Spleen (tissue), 11 donors: ENCODE measurements at regions not wholly inside any gene's neighbourhood (a gene's known extent, or its start where the extent isn't known, plus 50 kb on each side); places are given as distances from the start of the nearest gene placed in this dataset.

Experiments
- DNase-seq: peaks from one replicate; pipeline ENCODE4 v3.0.0-alpha.2; 2020
- H3K27ac ChIP-seq, 8 donors: fragments of 200-600 bp; sonication (generic) in 7 of 8; 1 replicate in 4 of 8; 2 replicates in 4 of 8; pipeline versions ENCODE4 v1.5.0 to v1.8.0; 2016 to 2021; ENCODE audit warnings: inconsistent platforms in 4 of 8, mild to moderate bottlenecking in 4 of 8, moderate library complexity in 1 of 8
- H3K27me3 ChIP-seq, 7 donors: fragments of 200-600 bp; sonication (generic) in 6 of 7; replicated peaks in 1 of 7; 1 replicate in 4 of 7; 2 replicates in 3 of 7; pipeline versions ENCODE4 v1.5.0 to v1.8.0; 2016 to 2021; ENCODE audit warnings: inconsistent platforms in 3 of 7, mild to moderate bottlenecking in 1 of 7
- H3K36me3 ChIP-seq, 6 donors: fragments of 200-600 bp; sonication (generic) in 5 of 6; 1 replicate in 4 of 6; 2 replicates in 2 of 6; pipeline versions ENCODE4 v1.5.0 to v1.8.0; 2016 to 2021; ENCODE audit warnings: inconsistent platforms in 2 of 6
- H3K4me1 ChIP-seq, 6 donors: fragments of 200-600 bp; sonication (generic) in 5 of 6; 1 replicate in 3 of 6; 2 replicates in 3 of 6; pipeline versions ENCODE4 v1.5.0 to v1.8.0; 2016 to 2021; ENCODE audit warnings: inconsistent platforms in 3 of 6
- H3K4me3 ChIP-seq, 8 donors: fragments of 200-600 bp; sonication (generic) in 7 of 8; 1 replicate in 4 of 8; 2 replicates in 4 of 8; pipeline versions ENCODE4 v1.5.0 to v1.8.0; 2016 to 2021; ENCODE audit warnings: inconsistent platforms in 4 of 8, mild to moderate bottlenecking in 4 of 8, moderate library complexity in 2 of 8
- H3K9me3 ChIP-seq, 8 donors: fragments of 200-600 bp; sonication (generic) in 7 of 8; 1 replicate in 4 of 8; 2 replicates in 4 of 8; pipeline versions ENCODE4 v1.5.0 to v1.8.0; 2016 to 2021; ENCODE audit warnings: inconsistent platforms in 4 of 8
- POLR2A ChIP-seq, 3 donors: fragments of 450-650 bp; IDR thresholded peaks; one replicate each; pipeline ENCODE4 v1.5.1; 2017; ENCODE audit warnings: antibody characterized with exemption in 3 of 3, mild to moderate bottlenecking in 1 of 3
- POLR2AphosphoS5 ChIP-seq, 3 donors: sonication (generic); formaldehyde crosslinking; IDR thresholded peaks; one replicate each; pipeline ENCODE4 v1.5.1; 2017; ENCODE audit warnings: antibody characterized with exemption in 3 of 3
- WGBS, 5 donors: extraction: QIAGEN DNeasy Blood & Tissue Kit in 3 of 5; methylation state at CpG; one replicate each; pipeline versions ENCODE4 v1.1.5 to v1.1.7; 2013 to 2018; 5-methylcytosine and 5-hydroxymethylcytosine counted together
- intact Hi-C: fragments of 100-400 bp; cut with DNase I; formaldehyde crosslinking; loops from one replicate; pipeline ENCODE4 v1.15.0; 2023; ENCODE audit warnings: low total_unique reads
- TF ChIP-seq, protein P1 (sequence below), 11 experiments: fragments of 200-600 bp in 7 of 11; fragments of 450-650 bp in 4 of 11; sonication (generic) in 4 of 11; IDR thresholded peaks in 8 of 11; conservative IDR thresholded peaks in 3 of 11; 1 replicate in 7 of 11; 2 replicates in 4 of 11; pipeline versions ENCODE4 v1.4.0 to v1.8.0; 2016 to 2021; ENCODE audit warnings: antibody characterized with exemption in 11 of 11, inconsistent platforms in 4 of 11, mild to moderate bottlenecking in 1 of 11
- donor health status: healthy with polysubstance abuse.
- donor health status: DM: no; HTN: no; CAD: no; lungs with moderate emphysema.
- donor health status: DM: no; HTN: no; CAD: no.
- donor health status: Bipolar disorder and iron deficiency.
- donor health status: healthy.
- donor health status: DM: no; HTN: no; CAD: no.
- donor health status: DM: yes; HTN: yes; CAD: no.

DNA sequence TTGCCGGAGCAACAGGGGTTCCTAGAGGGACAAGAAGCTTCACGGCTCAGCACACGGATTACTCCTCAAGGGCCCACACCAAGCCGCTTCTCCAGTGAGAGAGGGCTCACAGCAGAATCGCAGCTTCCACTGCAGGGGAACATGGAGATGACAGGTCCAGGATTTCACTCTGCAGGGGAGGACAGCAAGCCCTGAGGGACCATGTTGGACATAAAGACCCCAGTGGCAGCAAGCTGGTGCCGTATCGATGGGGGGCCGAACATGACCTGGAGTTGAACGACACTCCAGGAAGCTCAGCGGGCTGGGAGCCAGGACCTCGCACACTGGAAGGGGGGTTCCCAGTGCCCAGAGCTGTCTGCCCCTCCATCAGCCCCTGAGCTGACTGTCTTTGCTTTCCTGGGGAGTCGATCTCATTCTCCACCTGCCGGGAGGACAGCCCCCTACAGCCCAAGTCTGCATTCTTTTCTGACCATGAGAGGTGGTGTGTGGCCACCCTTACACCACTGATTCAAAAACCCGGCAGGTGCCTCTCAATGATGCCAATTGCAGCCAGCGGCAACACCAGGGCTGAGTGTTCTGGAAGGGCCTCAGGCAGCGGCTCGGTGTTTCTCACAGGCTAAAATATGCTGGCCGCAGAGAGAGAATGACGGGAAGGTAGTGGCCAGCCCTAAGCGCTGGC, 194.5 kb upstream of the CDH4 start:
- 64 to 80% (median 73%) methylated on average over 17 to 20 of the region's 20 CpGs for WGBS, 5 donors
- no peak overlapping the region for H3K27ac ChIP-seq
- peaks cover 0 to 4% (median 0%) of the 10 kb centered on the region in 7 donors for H3K27me3 ChIP-seq
- H3K9me3 ChIP-seq, result peaks cover 0 to 17% (median 3%) of the 10 kb centered on the region in 8 donors
- TF ChIP-seq, protein P1, sequence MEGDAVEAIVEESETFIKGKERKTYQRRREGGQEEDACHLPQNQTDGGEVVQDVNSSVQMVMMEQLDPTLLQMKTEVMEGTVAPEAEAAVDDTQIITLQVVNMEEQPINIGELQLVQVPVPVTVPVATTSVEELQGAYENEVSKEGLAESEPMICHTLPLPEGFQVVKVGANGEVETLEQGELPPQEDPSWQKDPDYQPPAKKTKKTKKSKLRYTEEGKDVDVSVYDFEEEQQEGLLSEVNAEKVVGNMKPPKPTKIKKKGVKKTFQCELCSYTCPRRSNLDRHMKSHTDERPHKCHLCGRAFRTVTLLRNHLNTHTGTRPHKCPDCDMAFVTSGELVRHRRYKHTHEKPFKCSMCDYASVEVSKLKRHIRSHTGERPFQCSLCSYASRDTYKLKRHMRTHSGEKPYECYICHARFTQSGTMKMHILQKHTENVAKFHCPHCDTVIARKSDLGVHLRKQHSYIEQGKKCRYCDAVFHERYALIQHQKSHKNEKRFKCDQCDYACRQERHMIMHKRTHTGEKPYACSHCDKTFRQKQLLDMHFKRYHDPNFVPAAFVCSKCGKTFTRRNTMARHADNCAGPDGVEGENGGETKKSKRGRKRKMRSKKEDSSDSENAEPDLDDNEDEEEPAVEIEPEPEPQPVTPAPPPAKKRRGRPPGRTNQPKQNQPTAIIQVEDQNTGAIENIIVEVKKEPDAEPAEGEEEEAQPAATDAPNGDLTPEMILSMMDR (IDR thresholded peaks at IDR 0.05 in 8 of 11, conservative IDR thresholded peaks at IDR 0.05 in 3 of 11), result no peak
- no peak for TF ChIP-seq POLR2A (IDR thresholded peaks at IDR 0.05)
- TF ChIP-seq POLR2AphosphoS5 (IDR thresholded peaks at IDR 0.05), result no peak
- no peaks in the 10 kb centered on the region for H3K4me1 ChIP-seq
- intact Hi-C loops, result no loop called here
- DNase-seq, result no peak
- no peak overlapping the region for H3K4me3 ChIP-seq
- no peaks in the 10 kb centered on the region for H3K36me3 ChIP-seq

DNA sequence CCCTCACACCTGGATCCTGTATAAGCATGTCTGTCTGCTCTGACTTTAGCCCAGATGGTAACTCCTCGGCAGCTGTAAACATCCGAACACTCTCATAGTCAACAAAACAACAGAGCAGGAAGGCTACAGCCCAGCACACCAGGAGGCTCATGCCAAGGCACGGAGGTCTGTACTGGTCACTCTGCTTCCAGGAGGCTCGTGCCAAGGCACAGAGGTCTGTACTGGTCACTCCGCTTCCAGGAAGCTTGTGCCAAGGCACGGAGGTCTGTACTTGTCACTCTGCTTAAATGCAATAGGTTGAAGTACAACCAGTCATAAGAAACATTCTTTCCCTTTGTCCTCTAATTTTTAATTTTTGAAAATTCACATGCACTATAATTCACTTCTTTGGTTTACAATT, 190.1 kb upstream of the CDH4 start:
- DNase-seq, result no peak
- no peaks in the 10 kb centered on the region for H3K4me1 ChIP-seq
- H3K36me3 ChIP-seq, result no peaks in the 10 kb centered on the region
- H3K4me3 ChIP-seq, result no peak overlapping the region
- H3K27me3 ChIP-seq, result no peaks in the 10 kb centered on the region
- intact Hi-C loops, result no loop called here
- TF ChIP-seq, protein P1 (IDR thresholded peaks at IDR 0.05 in 8 of 11, conservative IDR thresholded peaks at IDR 0.05 in 3 of 11), result no peak
- TF ChIP-seq POLR2A (IDR thresholded peaks at IDR 0.05) (no peak), POLR2AphosphoS5 (IDR thresholded peaks at IDR 0.05) (no peak)
- H3K9me3 ChIP-seq, result peaks cover 0 to 24% (median 3%) of the 10 kb centered on the region in 8 donors
- 47 to 68% (median 60%) methylated on average over 6 of the region's 6 CpGs for WGBS, 5 donors
- H3K27ac ChIP-seq, result no peak overlapping the region

DNA sequence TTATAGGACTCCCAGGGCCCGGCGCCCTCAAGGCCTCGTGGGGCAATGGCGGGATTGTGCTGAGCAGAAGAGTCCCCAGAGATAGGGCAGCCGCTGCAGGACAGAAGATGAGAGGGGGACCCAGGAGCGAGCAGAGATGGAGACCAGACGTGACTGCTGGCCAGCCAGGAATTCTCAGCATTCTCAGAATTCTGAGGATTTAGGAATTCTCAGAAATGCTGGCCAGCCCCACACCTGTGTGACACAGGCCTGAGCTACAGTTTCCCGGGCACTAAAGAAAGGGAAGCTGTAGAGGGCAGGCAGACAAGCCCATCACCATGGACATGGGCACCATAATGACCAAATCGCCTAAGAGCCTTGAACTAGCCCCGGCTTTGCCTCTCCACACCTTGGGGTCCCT, 186.2 kb upstream of the CDH4 start:
- intact Hi-C loops, result no loop called here
- Histone ChIP-seq H3K9me3 (peaks cover 0 to 25% (median 3%) of the 10 kb centered on the region in 8 donors), H3K27ac (no peak overlapping the region), H3K4me1 (no peaks in the 10 kb centered on the region), H3K4me3 (no peak overlapping the region), H3K36me3 (no peaks in the 10 kb centered on the region), H3K27me3 (no peaks in the 10 kb centered on the region)
- WGBS, 5 donors, result 76 to 83% (median 80%) methylated on average over 10 of the region's 10 CpGs
- no peak for TF ChIP-seq POLR2AphosphoS5 (IDR thresholded peaks at IDR 0.05)
- no peak for TF ChIP-seq POLR2A (IDR thresholded peaks at IDR 0.05)
- DNase-seq, result no peak

DNA sequence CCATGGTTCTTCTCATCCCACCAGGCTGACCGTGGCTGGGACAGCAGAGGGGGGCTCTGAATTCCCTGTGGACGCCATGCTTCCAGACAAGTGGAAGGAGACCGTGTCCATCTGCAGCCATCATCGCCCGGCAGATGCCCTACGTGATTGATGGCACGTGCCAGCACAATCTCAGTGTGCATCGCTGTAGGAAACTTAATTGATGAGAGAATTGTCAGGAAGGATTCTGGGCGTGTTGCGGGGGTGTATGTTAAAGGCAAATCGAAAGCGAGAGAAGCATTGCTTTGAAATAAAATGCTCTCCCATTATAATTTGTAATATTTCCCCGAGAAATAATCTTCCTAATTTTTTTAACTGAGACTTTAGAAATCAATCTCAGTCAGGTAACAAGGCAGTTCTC, 185.5 kb upstream of the CDH4 start:
- no peaks in the 10 kb centered on the region for H3K4me1 ChIP-seq
- no peak overlapping the region for H3K27ac ChIP-seq
- intact Hi-C loops, result no loop called here
- peaks cover 0 to 18% (median under 1%) of the 10 kb centered on the region in 8 donors for H3K9me3 ChIP-seq
- H3K36me3 ChIP-seq, result no peaks in the 10 kb centered on the region
- no peak overlapping the region for H3K4me3 ChIP-seq
- no peak for TF ChIP-seq POLR2AphosphoS5 (IDR thresholded peaks at IDR 0.05)
- TF ChIP-seq POLR2A (IDR thresholded peaks at IDR 0.05), result no peak
- TF ChIP-seq, protein P1 (IDR thresholded peaks at IDR 0.05 in 8 of 11, conservative IDR thresholded peaks at IDR 0.05 in 3 of 11), result no peak
- 87 to 91% (median 88%) methylated on average over 11 to 13 of the region's 13 CpGs for WGBS, 5 donors
- no peak for DNase-seq
- no peaks in the 10 kb centered on the region for H3K27me3 ChIP-seq
